Fibroblast of lung (primary cell): ENCODE measurements at regions not wholly inside any gene's neighbourhood (a gene's known extent, or its start where the extent isn't known, plus 50 kb on each side); places are given as distances from the start of the nearest gene placed in this dataset.

Experiments used
- EZH2 ChIP-seq: IDR thresholded peaks from 2 replicates; pipeline ENCODE4 v1.5.1; 2012; ENCODE audit warnings: low read length, control low read depth, mild to moderate bottlenecking; ENCODE audit errors: missing control alignments
- TF ChIP-seq, protein P1 (sequence below), 2 donors: IDR thresholded peaks in 1 of 2; conservative IDR thresholded peaks in 1 of 2; 1 replicate in 1 of 2; 2 replicates in 1 of 2; pipeline ENCODE4 v1.5.1; 2011 to 2012; ENCODE audit warnings: low read length in 2 of 2, control low read depth in 1 of 2, inconsistent platforms in 1 of 2, low read depth in 1 of 2, mild to moderate bottlenecking in 1 of 2

DNA sequence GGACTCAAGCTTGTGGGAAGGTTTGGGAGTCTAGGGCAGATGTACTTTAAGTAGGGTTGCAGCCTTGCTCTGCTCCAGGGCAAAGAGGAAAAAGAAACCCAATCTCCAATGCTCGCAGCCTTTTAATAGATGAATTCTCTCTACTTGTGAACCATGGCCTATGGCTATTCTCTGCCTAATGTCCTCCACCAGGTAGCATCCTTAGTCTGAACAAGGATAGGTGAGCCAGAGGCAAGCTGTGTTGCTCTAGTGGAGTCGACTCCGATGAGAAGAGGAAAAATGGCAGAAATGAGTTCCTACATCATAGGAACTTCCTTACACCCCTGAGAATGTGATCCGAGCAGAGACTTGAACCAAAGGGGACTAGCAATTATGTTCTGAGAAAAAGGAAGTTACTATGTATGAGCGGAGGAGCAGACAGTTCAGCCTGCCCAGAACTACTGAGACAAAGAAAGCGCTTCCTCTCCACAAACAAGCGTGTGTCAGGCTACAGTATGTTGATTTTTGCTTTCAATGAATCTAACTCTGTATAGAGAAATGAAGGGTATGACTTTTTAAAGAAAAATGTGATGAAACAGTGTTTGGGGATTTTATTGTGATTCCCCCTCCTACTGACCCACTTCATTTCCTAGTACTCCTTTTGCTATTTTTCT, 153.6 kb upstream of the ARID2 start:
- TF ChIP-seq, protein P1, sequence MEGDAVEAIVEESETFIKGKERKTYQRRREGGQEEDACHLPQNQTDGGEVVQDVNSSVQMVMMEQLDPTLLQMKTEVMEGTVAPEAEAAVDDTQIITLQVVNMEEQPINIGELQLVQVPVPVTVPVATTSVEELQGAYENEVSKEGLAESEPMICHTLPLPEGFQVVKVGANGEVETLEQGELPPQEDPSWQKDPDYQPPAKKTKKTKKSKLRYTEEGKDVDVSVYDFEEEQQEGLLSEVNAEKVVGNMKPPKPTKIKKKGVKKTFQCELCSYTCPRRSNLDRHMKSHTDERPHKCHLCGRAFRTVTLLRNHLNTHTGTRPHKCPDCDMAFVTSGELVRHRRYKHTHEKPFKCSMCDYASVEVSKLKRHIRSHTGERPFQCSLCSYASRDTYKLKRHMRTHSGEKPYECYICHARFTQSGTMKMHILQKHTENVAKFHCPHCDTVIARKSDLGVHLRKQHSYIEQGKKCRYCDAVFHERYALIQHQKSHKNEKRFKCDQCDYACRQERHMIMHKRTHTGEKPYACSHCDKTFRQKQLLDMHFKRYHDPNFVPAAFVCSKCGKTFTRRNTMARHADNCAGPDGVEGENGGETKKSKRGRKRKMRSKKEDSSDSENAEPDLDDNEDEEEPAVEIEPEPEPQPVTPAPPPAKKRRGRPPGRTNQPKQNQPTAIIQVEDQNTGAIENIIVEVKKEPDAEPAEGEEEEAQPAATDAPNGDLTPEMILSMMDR (conservative IDR thresholded peaks at IDR 0.05 in 1 of 2, IDR thresholded peaks at IDR 0.05 in 1 of 2; ENCODE audit: low read depth in 1 of 2, low read length in 2 of 2) = no peak
- TF ChIP-seq EZH2 = no peak
